ENCODE measurements at regions not wholly inside any gene's neighbourhood (a gene's known extent, or its start where the extent isn't known, plus 50 kb on each side); places are given as distances from the start of the nearest gene placed in this dataset.
"Not testable (repeated sequence)": the region's sequence is repeated elsewhere in the genome, so short reads cannot be mapped to it uniquely, and the experiment has no call there.

- no peak for DNase-seq
These were observed 409.7 kb downstream of the GLUD2 start for GRCh38 chrX:121457096-121457495.

GRCh38 chrX:121479406-121479805 is 432.0 kb downstream of the GLUD2 start:
- no peak for DNase-seq

GRCh38 chrX:121496966-121497365 is 449.6 kb downstream of the GLUD2 start:
- DNase-seq = no peak

- DNase-seq = no peak
These were observed 456.7 kb downstream of the GLUD2 start for GRCh38 chrX:121504153-121504552.

GRCh38 chrX:121546317-121546716 is 498.9 kb downstream of the GLUD2 start:
- DNase-seq = no peak

- DNase-seq = no peak
These were observed 511.5 kb downstream of the GLUD2 start for GRCh38 chrX:121558886-121559285.

- DNase-seq = no peak
These were observed 515.2 kb downstream of the GLUD2 start for GRCh38 chrX:121562616-121563015.

GRCh38 chrX:121569609-121570008 is 522.2 kb downstream of the GLUD2 start:
- no peak for DNase-seq

GRCh38 chrX:121570072-121570841 is 522.8 kb downstream of the GLUD2 start:
- no peak for DNase-seq

GRCh38 chrX:121571333-121571732 is 523.9 kb downstream of the GLUD2 start:
- DNase-seq = no peak

GRCh38 chrX:121574384-121574783 is 527.0 kb downstream of the GLUD2 start:
- not testable (repeated sequence) for DNase-seq

GRCh38 chrX:121579016-121579760 is 531.8 kb downstream of the GLUD2 start:
- DNase-seq = peak; percentile 48

GRCh38 chrX:121581885-121582284 is 534.5 kb downstream of the GLUD2 start:
- DNase-seq = no peak

- no peak for DNase-seq
These were observed 538.2 kb downstream of the GLUD2 start for GRCh38 chrX:121585626-121586025.

- DNase-seq = no peak
These were observed 545.5 kb downstream of the GLUD2 start for GRCh38 chrX:121592884-121593283.

- DNase-seq = no peak
These were observed 550.9 kb downstream of the GLUD2 start for GRCh38 chrX:121598356-121598755.

GRCh38 chrX:121635141-121635540 is 587.7 kb downstream of the GLUD2 start:
- no peak for DNase-seq

- no peak for DNase-seq
These were observed 592.4 kb downstream of the GLUD2 start for GRCh38 chrX:121639781-121640180.

- DNase-seq = no peak
These were observed 594.1 kb downstream of the GLUD2 start for GRCh38 chrX:121641560-121641959.

GRCh38 chrX:121642415-121642814 is 595.0 kb downstream of the GLUD2 start:
- no peak for DNase-seq

GRCh38 chrX:121649417-121649816 is 602.0 kb downstream of the GLUD2 start:
- DNase-seq = peak; percentile 3

GRCh38 chrX:121655276-121655675 is 607.9 kb downstream of the GLUD2 start:
- DNase-seq = no peak

GRCh38 chrX:121666171-121666570 is 618.8 kb downstream of the GLUD2 start:
- DNase-seq = peak; percentile 2

GRCh38 chrX:121671649-121672048 is 624.2 kb downstream of the GLUD2 start:
- no peak for DNase-seq
